HepG2 (cell line): ENCODE measurements at regions not wholly inside any gene's neighbourhood (a gene's known extent, or its start where the extent isn't known, plus 50 kb on each side); places are given as distances from the start of the nearest gene placed in this dataset.

Experiments used
- DPF2 ChIP-seq: sonication (generic); formaldehyde crosslinking; IDR thresholded peaks from 2 replicates; pipeline ENCODE4 v1.4.0; 2020; ENCODE audit warnings: mild to moderate bottlenecking, low read depth, missing genetic modification reagents, borderline replicate concordance
- HMG20A ChIP-seq: IDR thresholded peaks from 2 replicates; pipeline ENCODE4 v1.6.1; 2016; ENCODE audit warnings: borderline replicate concordance
- HNF4A ChIP-seq: sonication (generic); formaldehyde crosslinking; IDR thresholded peaks from 2 replicates; pipeline ENCODE4 v1.4.0; 2020; ENCODE audit warnings: missing genetic modification reagents
- MIER3 ChIP-seq: IDR thresholded peaks from 2 replicates; pipeline ENCODE4 v1.6.1; 2016; ENCODE audit warnings: missing compliant biosample characterization, borderline replicate concordance
- MNT ChIP-seq: fragments of 450-650 bp; IDR thresholded peaks from 2 replicates; pipeline ENCODE4 v1.6.1; 2016
- MXD1 ChIP-seq: sonication (generic); formaldehyde crosslinking; IDR thresholded peaks from 2 replicates; pipeline ENCODE4 v1.4.0; 2020; ENCODE audit warnings: mild to moderate bottlenecking, missing genetic modification reagents
- NCOR1 ChIP-seq: fragments of 200-600 bp; sonication (generic); IDR thresholded peaks from 2 replicates; pipeline ENCODE4 v1.7.0; 2017; ENCODE audit warnings: antibody characterized with exemption, low read length, borderline replicate concordance
- TSC22D2 ChIP-seq: sonication (generic); formaldehyde crosslinking; IDR thresholded peaks from 2 replicates; pipeline ENCODE4 v1.5.1; 2020; ENCODE audit warnings: missing genetic modification reagents, mild to moderate bottlenecking, borderline replicate concordance
- ZMYM2 ChIP-seq: sonication (generic); formaldehyde crosslinking; IDR thresholded peaks from 2 replicates; pipeline ENCODE4 v1.8.0; 2022; ENCODE audit warnings: mild to moderate bottlenecking, missing genetic modification reagents
- ZNF260 ChIP-seq: sonication (generic); formaldehyde crosslinking; IDR thresholded peaks from 2 replicates; pipeline ENCODE4 v1.4.0; 2020; ENCODE audit warnings: missing genetic modification reagents, low read depth, mild to moderate bottlenecking, borderline replicate concordance
- ZNF335 ChIP-seq: sonication (generic); formaldehyde crosslinking; IDR thresholded peaks from 2 replicates; pipeline ENCODE4 v1.4.0; 2020; ENCODE audit warnings: missing genetic modification reagents
- ZNF430 ChIP-seq: sonication (generic); formaldehyde crosslinking; IDR thresholded peaks from 2 replicates; pipeline ENCODE4 v1.9.0; 2021; ENCODE audit warnings: mild to moderate bottlenecking, missing genetic modification reagents
- ZNF501 ChIP-seq: sonication (generic); formaldehyde crosslinking; IDR thresholded peaks from 2 replicates; pipeline ENCODE4 v1.5.1; 2020; ENCODE audit warnings: mild to moderate bottlenecking, moderate library complexity, missing genetic modification reagents
- ZNF768 ChIP-seq: sonication (generic); formaldehyde crosslinking; IDR thresholded peaks from 2 replicates; pipeline ENCODE4 v1.4.0; 2020; ENCODE audit warnings: missing genetic modification reagents
- ZNF775 ChIP-seq: sonication (generic); formaldehyde crosslinking; IDR thresholded peaks from 2 replicates; pipeline ENCODE4 v1.4.0; 2020; ENCODE audit warnings: missing genetic modification reagents, mild to moderate bottlenecking, moderate library complexity, borderline replicate concordance
- ZNF883 ChIP-seq: sonication (generic); formaldehyde crosslinking; IDR thresholded peaks from 2 replicates; pipeline ENCODE4 v1.5.1; 2020; ENCODE audit warnings: mild to moderate bottlenecking, missing genetic modification reagents; ENCODE audit errors: not compliant biosample characterization
- TF ChIP-seq, protein P1 (sequence below): sonication (generic); formaldehyde crosslinking; conservative IDR thresholded peaks from 2 replicates; pipeline ENCODE4 v1.4.0; 2020; ENCODE audit warnings: mild to moderate bottlenecking, missing genetic modification reagents, moderate library complexity
- TF ChIP-seq, protein P2 (sequence below): sonication (generic); formaldehyde crosslinking; IDR thresholded peaks from 2 replicates; pipeline ENCODE4 v1.5.0; 2020; ENCODE audit warnings: mild to moderate bottlenecking, low read depth, missing genetic modification reagents, borderline replicate concordance
- TF ChIP-seq, protein P3 (sequence below): sonication (generic); formaldehyde crosslinking; IDR thresholded peaks from 2 replicates; pipeline ENCODE4 v1.4.0; 2020; ENCODE audit warnings: missing genetic modification reagents, borderline replicate concordance

- peak; percentile 85 for TF ChIP-seq NCOR1
- peak; percentile 41; the same call in 1 of the 2 replicates for TF ChIP-seq ZNF501
- no peak for TF ChIP-seq ZNF775 (CRISPR knock-in tag)
- TF ChIP-seq, protein P1, sequence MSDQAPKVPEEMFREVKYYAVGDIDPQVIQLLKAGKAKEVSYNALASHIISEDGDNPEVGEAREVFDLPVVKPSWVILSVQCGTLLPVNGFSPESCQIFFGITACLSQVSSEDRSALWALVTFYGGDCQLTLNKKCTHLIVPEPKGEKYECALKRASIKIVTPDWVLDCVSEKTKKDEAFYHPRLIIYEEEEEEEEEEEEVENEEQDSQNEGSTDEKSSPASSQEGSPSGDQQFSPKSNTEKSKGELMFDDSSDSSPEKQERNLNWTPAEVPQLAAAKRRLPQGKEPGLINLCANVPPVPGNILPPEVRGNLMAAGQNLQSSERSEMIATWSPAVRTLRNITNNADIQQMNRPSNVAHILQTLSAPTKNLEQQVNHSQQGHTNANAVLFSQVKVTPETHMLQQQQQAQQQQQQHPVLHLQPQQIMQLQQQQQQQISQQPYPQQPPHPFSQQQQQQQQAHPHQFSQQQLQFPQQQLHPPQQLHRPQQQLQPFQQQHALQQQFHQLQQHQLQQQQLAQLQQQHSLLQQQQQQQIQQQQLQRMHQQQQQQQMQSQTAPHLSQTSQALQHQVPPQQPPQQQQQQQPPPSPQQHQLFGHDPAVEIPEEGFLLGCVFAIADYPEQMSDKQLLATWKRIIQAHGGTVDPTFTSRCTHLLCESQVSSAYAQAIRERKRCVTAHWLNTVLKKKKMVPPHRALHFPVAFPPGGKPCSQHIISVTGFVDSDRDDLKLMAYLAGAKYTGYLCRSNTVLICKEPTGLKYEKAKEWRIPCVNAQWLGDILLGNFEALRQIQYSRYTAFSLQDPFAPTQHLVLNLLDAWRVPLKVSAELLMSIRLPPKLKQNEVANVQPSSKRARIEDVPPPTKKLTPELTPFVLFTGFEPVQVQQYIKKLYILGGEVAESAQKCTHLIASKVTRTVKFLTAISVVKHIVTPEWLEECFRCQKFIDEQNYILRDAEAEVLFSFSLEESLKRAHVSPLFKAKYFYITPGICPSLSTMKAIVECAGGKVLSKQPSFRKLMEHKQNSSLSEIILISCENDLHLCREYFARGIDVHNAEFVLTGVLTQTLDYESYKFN (CRISPR knock-in tag) = peak; percentile 98
- peak; percentile 83; the same call in 1 of the 2 replicates for TF ChIP-seq MIER3 (CRISPR knock-in tag)
- TF ChIP-seq DPF2 (CRISPR knock-in tag) = peak; percentile 85
- 0 out of 2 replicates have a peak, but pooled peaks have one; percentile 27 for TF ChIP-seq TSC22D2 (CRISPR knock-in tag)
- TF ChIP-seq, protein P2, sequence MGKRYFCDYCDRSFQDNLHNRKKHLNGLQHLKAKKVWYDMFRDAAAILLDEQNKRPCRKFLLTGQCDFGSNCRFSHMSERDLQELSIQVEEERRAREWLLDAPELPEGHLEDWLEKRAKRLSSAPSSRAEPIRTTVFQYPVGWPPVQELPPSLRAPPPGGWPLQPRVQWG = no peak
- TF ChIP-seq ZNF883 (CRISPR knock-in tag) = no peak
- peak; percentile 65; the same call in 1 of the 2 replicates for TF ChIP-seq ZNF335 (CRISPR knock-in tag)
- peak; percentile 94 for TF ChIP-seq HMG20A (CRISPR knock-in tag)
- TF ChIP-seq ZNF768 (CRISPR knock-in tag) = no peak; the same call in 1 of the 2 replicates
- no peak for TF ChIP-seq MXD1 (CRISPR knock-in tag)
- TF ChIP-seq MNT = peak; percentile 92
- 0 out of 2 replicates have a peak, but pooled peaks have one; percentile 60 for TF ChIP-seq ZNF430 (CRISPR knock-in tag)
- TF ChIP-seq HNF4A (CRISPR knock-in tag) = peak; percentile 98
- peak; percentile 84 for TF ChIP-seq ZMYM2
- TF ChIP-seq ZNF260 (CRISPR knock-in tag) = no peak
- TF ChIP-seq, protein P3, sequence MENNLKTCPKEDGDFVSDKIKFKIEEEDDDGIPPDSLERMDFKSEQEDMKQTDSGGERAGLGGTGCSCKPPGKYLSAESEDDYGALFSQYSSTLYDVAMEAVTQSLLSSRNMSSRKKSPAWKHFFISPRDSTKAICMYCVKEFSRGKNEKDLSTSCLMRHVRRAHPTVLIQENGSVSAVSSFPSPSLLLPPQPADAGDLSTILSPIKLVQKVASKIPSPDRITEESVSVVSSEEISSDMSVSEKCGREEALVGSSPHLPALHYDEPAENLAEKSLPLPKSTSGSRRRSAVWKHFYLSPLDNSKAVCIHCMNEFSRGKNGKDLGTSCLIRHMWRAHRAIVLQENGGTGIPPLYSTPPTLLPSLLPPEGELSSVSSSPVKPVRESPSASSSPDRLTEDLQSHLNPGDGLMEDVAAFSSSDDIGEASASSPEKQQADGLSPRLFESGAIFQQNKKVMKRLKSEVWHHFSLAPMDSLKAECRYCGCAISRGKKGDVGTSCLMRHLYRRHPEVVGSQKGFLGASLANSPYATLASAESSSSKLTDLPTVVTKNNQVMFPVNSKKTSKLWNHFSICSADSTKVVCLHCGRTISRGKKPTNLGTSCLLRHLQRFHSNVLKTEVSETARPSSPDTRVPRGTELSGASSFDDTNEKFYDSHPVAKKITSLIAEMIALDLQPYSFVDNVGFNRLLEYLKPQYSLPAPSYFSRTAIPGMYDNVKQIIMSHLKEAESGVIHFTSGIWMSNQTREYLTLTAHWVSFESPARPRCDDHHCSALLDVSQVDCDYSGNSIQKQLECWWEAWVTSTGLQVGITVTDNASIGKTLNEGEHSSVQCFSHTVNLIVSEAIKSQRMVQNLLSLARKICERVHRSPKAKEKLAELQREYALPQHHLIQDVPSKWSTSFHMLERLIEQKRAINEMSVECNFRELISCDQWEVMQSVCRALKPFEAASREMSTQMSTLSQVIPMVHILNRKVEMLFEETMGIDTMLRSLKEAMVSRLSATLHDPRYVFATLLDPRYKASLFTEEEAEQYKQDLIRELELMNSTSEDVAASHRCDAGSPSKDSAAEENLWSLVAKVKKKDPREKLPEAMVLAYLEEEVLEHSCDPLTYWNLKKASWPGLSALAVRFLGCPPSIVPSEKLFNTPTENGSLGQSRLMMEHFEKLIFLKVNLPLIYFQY (CRISPR knock-in tag) = peak; percentile 84
Observed at GRCh38 chr3:187997946-187998561, 155.9 kb upstream of the LPP start (continued).
